ENCODE measurements at regions not wholly inside any gene's neighbourhood (a gene's known extent, or its start where the extent isn't known, plus 50 kb on each side); places are given as distances from the start of the nearest gene placed in this dataset.

DNA sequence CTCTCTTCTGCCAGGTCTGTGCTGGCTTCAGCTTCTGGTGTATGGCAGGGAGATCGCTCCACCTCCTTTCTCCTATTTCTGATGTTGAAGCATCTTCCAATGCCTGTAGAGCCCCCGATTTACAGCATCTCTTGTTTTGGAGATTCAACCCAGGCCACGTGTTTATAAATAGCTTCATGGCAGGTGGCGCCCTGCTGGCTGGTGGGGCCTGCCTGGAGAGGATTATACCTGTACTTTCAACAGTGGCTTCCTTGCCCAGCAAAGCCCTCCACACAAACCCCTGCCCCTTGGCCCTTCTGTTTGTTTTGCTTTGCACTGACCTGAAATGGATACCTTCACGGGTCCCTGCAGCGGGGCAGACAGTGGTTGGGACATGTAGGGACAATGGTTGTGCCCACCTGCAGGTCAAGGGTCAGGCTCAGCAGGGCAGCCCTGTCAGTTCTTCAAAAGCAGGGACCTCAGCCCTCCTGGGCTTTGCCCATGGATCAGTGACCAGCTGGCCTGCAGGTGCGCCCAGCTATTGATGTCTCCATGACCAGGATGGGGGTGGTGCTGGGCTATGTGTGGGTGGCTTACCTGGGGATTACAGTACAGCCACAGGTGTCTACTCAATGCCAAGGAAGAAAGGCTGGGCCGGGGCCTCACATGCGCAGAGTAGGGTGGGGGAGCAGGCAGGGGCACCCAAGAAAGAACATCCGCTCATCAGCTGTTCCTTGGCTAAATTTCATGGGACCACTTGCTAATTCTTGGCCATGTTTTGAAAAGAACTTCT is 112.7 kb upstream of the PRR23C start:
- no peaks in the 10 kb centered on the region for H3K79me2 ChIP-seq (ENCODE audit: insufficient read depth)
- H3K4me2 ChIP-seq (ENCODE audit: unreplicated experiment), result no peak overlapping the region
- no peaks in the 10 kb centered on the region for H3F3A ChIP-seq (ENCODE audit: insufficient read depth)
- H3K9ac ChIP-seq, result no peak overlapping the region
- H3K4me1 ChIP-seq (ENCODE audit: insufficient read depth), result no peaks in the 10 kb centered on the region
- 0 out of 2 replicates have a peak, but pooled peaks cover 7% of the 10 kb centered on the region for H3K27me3 ChIP-seq (replicated peaks; ENCODE audit: insufficient read depth)
- no peak overlapping the region for H2AFZ ChIP-seq
- no peak for DNase-seq
- no peak overlapping the region for H3K27ac ChIP-seq
- no peaks in the 10 kb centered on the region for H4K20me1 ChIP-seq (ENCODE audit: insufficient read depth)
- TF ChIP-seq EZH2phosphoT487 (IDR thresholded peaks at IDR 0.05; ENCODE audit: insufficient read depth, low read depth) (no peak), EZH2 (IDR thresholded peaks at IDR 0.05; ENCODE audit: insufficient read depth, poor library complexity, severe bottlenecking) (no peak)
- in situ Hi-C loops (cut with MboI), result no loop called here
- H3K9me3 ChIP-seq (ENCODE audit: low read depth), result no peaks in the 10 kb centered on the region
- H3K36me3 ChIP-seq (ENCODE audit: low read depth), result no peaks in the 10 kb centered on the region
- no peak overlapping the region for H3K4me3 ChIP-seq
- no peaks in the 10 kb centered on the region for H3K9me2 ChIP-seq (ENCODE audit: insufficient read depth)
- WGBS, 2 experiments (ENCODE audit: low coverage in 1 of 2, low lambda C conversion rate in 2 of 2, missing lambda C conversion rate in 2 of 2), result 54 to 58% methylated on average over 10 of the region's 10 CpGs

DNA sequence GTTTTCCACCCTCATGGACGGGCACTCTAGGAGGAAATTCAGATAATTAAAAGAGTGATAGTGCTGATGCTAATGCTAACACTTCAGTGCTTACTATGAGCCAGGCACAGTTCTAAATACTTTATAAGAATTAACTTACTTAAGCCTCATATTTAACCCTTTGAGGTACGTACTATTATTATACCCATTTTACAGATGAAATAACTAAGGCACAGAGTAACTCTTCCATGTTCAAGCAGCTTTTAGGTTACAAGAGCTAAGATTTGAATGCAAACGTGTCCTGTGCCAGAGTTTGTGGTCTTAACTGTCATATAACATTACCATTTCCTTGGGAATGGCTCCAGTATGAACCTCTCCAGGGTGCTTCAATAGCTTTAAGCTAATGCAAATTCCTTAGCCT is 114.7 kb upstream of the PRR23C start:
- Histone ChIP-seq H2AFZ (no peak overlapping the region), H3K27ac (no peak overlapping the region), H3K79me2 (ENCODE audit: insufficient read depth) (no peaks in the 10 kb centered on the region), H3K4me1 (ENCODE audit: insufficient read depth) (no peaks in the 10 kb centered on the region), H3F3A (ENCODE audit: insufficient read depth) (no peaks in the 10 kb centered on the region), H3K9me3 (ENCODE audit: low read depth) (no peaks in the 10 kb centered on the region), H3K27me3 (replicated peaks; ENCODE audit: insufficient read depth) (peaks cover 19% of the 10 kb centered on the region), H3K36me3 (ENCODE audit: low read depth) (no peaks in the 10 kb centered on the region), H3K9me2 (ENCODE audit: insufficient read depth) (no peaks in the 10 kb centered on the region), H3K4me2 (ENCODE audit: unreplicated experiment) (no peak overlapping the region), H3K9ac (no peak overlapping the region), H4K20me1 (ENCODE audit: insufficient read depth) (no peaks in the 10 kb centered on the region), H3K4me3 (no peak overlapping the region)
- in situ Hi-C loops (cut with MboI), result no loop called here
- no peak for DNase-seq
- TF ChIP-seq EZH2phosphoT487 (IDR thresholded peaks at IDR 0.05; ENCODE audit: insufficient read depth, low read depth) (no peak), EZH2 (IDR thresholded peaks at IDR 0.05; ENCODE audit: insufficient read depth, poor library complexity, severe bottlenecking) (no peak)
- 24 to 38% methylated on average over 3 of the region's 3 CpGs for WGBS, 2 experiments (ENCODE audit: low coverage in 1 of 2, low lambda C conversion rate in 2 of 2, missing lambda C conversion rate in 2 of 2)

DNA sequence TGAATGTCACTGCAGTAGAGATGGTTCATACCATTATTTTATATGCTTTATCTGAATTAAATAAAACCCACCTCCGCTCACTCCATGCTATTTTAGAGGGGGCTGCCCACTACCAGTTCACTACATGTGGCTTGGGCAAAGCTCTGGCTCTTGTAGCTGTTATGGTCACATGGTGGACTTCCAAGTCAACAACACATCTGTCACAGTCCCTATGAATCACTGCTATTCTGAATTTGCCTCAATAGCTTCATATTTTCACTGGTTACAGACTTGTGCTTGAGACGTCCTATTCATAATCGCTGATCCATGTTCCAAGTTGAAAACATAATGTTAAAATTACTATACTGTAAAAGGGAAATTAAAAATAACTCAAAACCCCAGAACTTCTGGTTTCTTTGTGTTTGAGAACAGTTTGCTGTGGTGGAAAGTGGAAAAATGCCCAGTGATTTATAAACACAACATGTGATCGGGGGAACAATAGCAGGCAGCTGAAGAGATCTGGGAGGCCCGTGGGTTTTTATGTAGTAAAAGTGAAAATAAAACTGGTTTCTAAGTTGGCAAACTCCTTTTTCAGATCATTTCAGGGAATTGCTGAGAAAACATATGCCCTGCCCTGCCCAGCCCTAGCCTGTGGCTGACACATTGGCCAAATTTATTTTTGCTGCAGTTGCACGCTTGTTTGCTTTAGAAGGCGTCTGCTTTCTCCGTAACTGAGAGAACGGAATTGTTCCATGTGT is 128.8 kb upstream of the PRR23C start:
- in situ Hi-C loops (cut with MboI), result no loop called here
- peak overlapping the region; percentile 84 for H3K4me2 ChIP-seq (ENCODE audit: unreplicated experiment)
- H3K79me2 ChIP-seq (ENCODE audit: insufficient read depth), result no peaks in the 10 kb centered on the region
- no peaks in the 10 kb centered on the region for H3K9me2 ChIP-seq (ENCODE audit: insufficient read depth)
- H3K4me3 ChIP-seq, result peak overlapping the region; percentile 67
- H4K20me1 ChIP-seq (ENCODE audit: insufficient read depth), result no peaks in the 10 kb centered on the region
- peak overlapping the region; percentile 68 for H3K27ac ChIP-seq
- no peaks in the 10 kb centered on the region for H3K9me3 ChIP-seq (ENCODE audit: low read depth)
- H2AFZ ChIP-seq, result peak overlapping the region; percentile 85
- H3F3A ChIP-seq (ENCODE audit: insufficient read depth), result no peaks in the 10 kb centered on the region
- H3K36me3 ChIP-seq (ENCODE audit: low read depth), result no peaks in the 10 kb centered on the region
- H3K4me1 ChIP-seq (ENCODE audit: insufficient read depth), result peaks cover 11% of the 10 kb centered on the region; the same call in 1 of the 2 replicates
- peak overlapping the region; percentile 74 for H3K9ac ChIP-seq
- 6 to 9% methylated on average over 9 of the region's 9 CpGs for WGBS, 2 experiments (ENCODE audit: low coverage in 1 of 2, low lambda C conversion rate in 2 of 2, missing lambda C conversion rate in 2 of 2)
- H3K27me3 ChIP-seq (replicated peaks; ENCODE audit: insufficient read depth), result no peaks in the 10 kb centered on the region
- peak; percentile 76 for DNase-seq
- no peak for TF ChIP-seq EZH2phosphoT487 (IDR thresholded peaks at IDR 0.05; ENCODE audit: insufficient read depth, low read depth)
- TF ChIP-seq EZH2 (IDR thresholded peaks at IDR 0.05; ENCODE audit: insufficient read depth, poor library complexity, severe bottlenecking), result no peak

- H3K27ac ChIP-seq, result no peak overlapping the region
- no peaks in the 10 kb centered on the region for H3K9me3 ChIP-seq (ENCODE audit: low read depth)
- H3K4me3 ChIP-seq, result no peak overlapping the region
- H3K27me3 ChIP-seq (replicated peaks; ENCODE audit: insufficient read depth), result no peaks in the 10 kb centered on the region
- no peaks in the 10 kb centered on the region for H3K36me3 ChIP-seq (ENCODE audit: low read depth)
- in situ Hi-C loops (cut with MboI), result no loop called here
- no peak overlapping the region for H3K9ac ChIP-seq
- TF ChIP-seq EZH2phosphoT487 (IDR thresholded peaks at IDR 0.05; ENCODE audit: insufficient read depth, low read depth) (no peak), EZH2 (IDR thresholded peaks at IDR 0.05; ENCODE audit: insufficient read depth, poor library complexity, severe bottlenecking) (no peak)
- H3K4me2 ChIP-seq (ENCODE audit: unreplicated experiment), result no peak overlapping the region
- no peak for DNase-seq
- no peaks in the 10 kb centered on the region for H3K4me1 ChIP-seq (ENCODE audit: insufficient read depth)
- WGBS, 2 experiments (ENCODE audit: low coverage in 1 of 2, low lambda C conversion rate in 2 of 2, missing lambda C conversion rate in 2 of 2), result 78 to 87% methylated on average over 2 of the region's 2 CpGs
- no peaks in the 10 kb centered on the region for H3F3A ChIP-seq (ENCODE audit: insufficient read depth)
- no peaks in the 10 kb centered on the region for H4K20me1 ChIP-seq (ENCODE audit: insufficient read depth)
- H3K79me2 ChIP-seq (ENCODE audit: insufficient read depth), result no peaks in the 10 kb centered on the region
- no peaks in the 10 kb centered on the region for H3K9me2 ChIP-seq (ENCODE audit: insufficient read depth)
- H2AFZ ChIP-seq, result no peak overlapping the region
These were observed 135.8 kb upstream of the PRR23C start for GRCh38 chr3:139180489-139180888.
